GM10266 (cell line): ENCODE measurements at regions not wholly inside any gene's neighbourhood (a gene's known extent, or its start where the extent isn't known, plus 50 kb on each side); places are given as distances from the start of the nearest gene placed in this dataset.

Source experiments
- DNase-seq: peaks from one replicate; pipeline ENCODE4 v3.0.0; 2012; ENCODE audit errors: extremely low spot score
- CTCF ChIP-seq: IDR thresholded peaks from 2 replicates; pipeline ENCODE4 v1.5.1; 2012; ENCODE audit warnings: mild to moderate bottlenecking, low read depth; ENCODE audit not compliant: control insufficient read depth, insufficient read depth; ENCODE audit errors: missing control alignments

- no peak for DNase-seq
- no peak for TF ChIP-seq CTCF
Measured at GRCh38 chr2:196492946-196493345, 146.6 kb upstream of the CCDC150 start.

GRCh38 chr2:196498962-196499361 is 140.6 kb upstream of the CCDC150 start:
- DNase-seq, result no peak
- TF ChIP-seq CTCF, result no peak

GRCh38 chr2:196499686-196500085 is 139.8 kb upstream of the CCDC150 start:
- TF ChIP-seq CTCF, result no peak

GRCh38 chr2:196500686-196501431 is 138.7 kb upstream of the CCDC150 start:
- no peak for DNase-seq
- no peak for TF ChIP-seq CTCF

More at GRCh38 chr2:196499686-196500085, 139.8 kb upstream of the CCDC150 start:
- no peak for DNase-seq

GRCh38 chr2:196501836-196502235 is 137.7 kb upstream of the CCDC150 start:
- no peak for TF ChIP-seq CTCF
- no peak for DNase-seq

- no peak for DNase-seq
- no peak for TF ChIP-seq CTCF
Measured at GRCh38 chr2:196502386-196502785, 137.1 kb upstream of the CCDC150 start.

GRCh38 chr2:196503398-196503797 is 136.1 kb upstream of the CCDC150 start:
- no peak for DNase-seq
- no peak for TF ChIP-seq CTCF
